GM18507 (cell line): ENCODE measurements at regions not wholly inside any gene's neighbourhood (a gene's known extent, or its start where the extent isn't known, plus 50 kb on each side); places are given as distances from the start of the nearest gene placed in this dataset.

Experiments
- DNase-seq: peaks from one replicate; pipeline ENCODE4 v3.0.0; 2011; ENCODE audit warnings: low read depth; ENCODE audit not compliant: insufficient read length; ENCODE audit errors: extremely low spot score
- FAIRE-seq: peaks from 2 replicates; lab custom pipeline; 2011; peaks lifted over from hg19 to GRCh38; lab: Jason Lieb, UNC

DNA sequence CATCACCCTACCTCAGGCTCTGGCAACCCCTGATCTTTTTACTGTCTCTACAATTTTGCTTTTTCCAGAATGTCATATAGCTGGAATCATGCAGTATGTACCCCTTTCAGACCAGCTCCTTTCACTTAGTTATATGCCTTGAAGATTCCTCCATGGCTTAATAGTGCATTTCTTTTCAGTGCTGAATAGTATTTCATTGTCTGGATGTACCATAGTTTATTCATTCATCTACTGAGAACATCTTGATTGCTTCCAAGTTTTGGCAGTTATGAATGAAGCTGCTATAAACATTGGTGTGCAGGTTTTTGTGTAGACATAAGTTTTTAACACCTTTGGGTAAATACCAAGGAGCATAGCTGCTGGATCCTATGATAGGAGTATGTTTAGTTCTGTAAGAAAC is 50.8 kb upstream of the ANP32A start:
- no peak for FAIRE-seq
- no peak for DNase-seq

DNA sequence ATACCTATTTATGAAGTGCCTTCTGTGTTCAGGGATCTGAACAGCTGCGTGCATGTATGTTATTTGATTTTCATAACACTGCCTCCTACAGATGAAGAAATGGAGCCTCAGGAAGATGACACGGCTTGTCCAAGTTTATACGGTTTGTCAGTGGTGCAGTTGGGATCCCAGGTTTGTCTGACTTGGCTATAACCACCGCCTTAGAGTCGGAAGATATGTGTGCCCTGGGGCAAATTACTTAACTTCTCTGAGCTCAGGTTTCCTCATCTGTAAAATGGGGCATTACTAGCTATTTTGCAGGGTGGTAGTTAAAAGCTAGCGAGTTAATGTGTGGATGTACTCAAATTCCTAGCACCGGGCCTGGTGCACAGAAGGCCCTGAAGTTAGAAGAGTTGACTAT is 54.1 kb upstream of the ANP32A start:
- FAIRE-seq: no peak

GRCh38 chr15:68875377-68876116 is 54.8 kb upstream of the SPESP1 start:
- FAIRE-seq (peak; percentile 86), DNase-seq (peak; percentile 64)

More for the DNA sequence above, 54.1 kb upstream of the ANP32A start:
- no peak for DNase-seq

GRCh38 chr15:68877626-68878025 is 52.7 kb upstream of the SPESP1 start:
- no peak for FAIRE-seq
- no peak for DNase-seq

DNA sequence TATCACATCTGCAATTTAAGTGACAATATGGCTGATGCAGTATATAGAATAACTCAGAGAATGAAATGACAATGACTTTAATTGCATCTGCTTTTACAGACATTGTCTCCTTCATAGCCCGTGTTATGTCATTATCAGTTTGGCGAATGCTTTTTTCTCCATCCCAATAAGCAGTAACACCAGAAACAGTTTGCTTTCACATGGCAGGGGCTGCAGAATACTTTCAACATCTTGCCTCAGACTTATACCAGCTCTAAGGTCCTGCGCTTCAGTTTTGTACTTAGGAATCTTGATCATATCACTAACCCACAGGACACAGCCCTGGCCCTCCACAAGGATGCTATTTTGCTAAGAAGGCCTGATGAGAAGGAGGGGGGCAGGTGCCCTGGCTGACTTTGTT is 49.9 kb upstream of the SPESP1 start:
- DNase-seq (no peak), FAIRE-seq (no peak)
